ENCODE measurements at regions not wholly inside any gene's neighbourhood (a gene's known extent, or its start where the extent isn't known, plus 50 kb on each side); places are given as distances from the start of the nearest gene placed in this dataset.

- ChIA-PET POLR2A (no interaction called here), CTCF (no interaction called here)
- Histone ChIP-seq H3K27ac (ENCODE audit: insufficient read depth in 1 of 2, low read depth in 1 of 2, low read length in 2 of 2, poor library complexity in 1 of 2, severe bottlenecking in 2 of 2) (no peak overlapping the region), H3K4me3 (ENCODE audit: control insufficient read depth in 1 of 7, extremely low read depth in 1 of 7, insufficient read depth in 4 of 7, low read depth in 2 of 7, low read length in 6 of 7) (no peak overlapping the region), H3K36me3 (ENCODE audit: control insufficient read depth in 4 of 4, insufficient read depth in 4 of 4, low read length in 3 of 4) (no peaks in the 10 kb centered on the region), H3K27me3 (replicated peaks in 2 of 5; ENCODE audit: control insufficient read depth in 4 of 5, insufficient read depth in 5 of 5, low read length in 4 of 5) (no peaks in the 10 kb centered on the region), H3K9me3 (ENCODE audit: control extremely low read depth in 1 of 5, control insufficient read depth in 4 of 5, insufficient read depth in 2 of 5, low read depth in 1 of 5, low read length in 4 of 5) (peaks cover 4 to 20% (median 15%) of the 10 kb centered on the region in 5 experiments), H3K4me1 (ENCODE audit: control extremely low read depth in 1 of 4, control insufficient read depth in 4 of 4, insufficient read depth in 4 of 4, low read length in 3 of 4) (no peaks in the 10 kb centered on the region)
- DNase-seq, result no peak
Measured at GRCh38 chr16:25311950-25312349, 54.3 kb upstream of the ZKSCAN2 start.

- Histone ChIP-seq H3K4me3 (ENCODE audit: control insufficient read depth in 1 of 7, extremely low read depth in 1 of 7, insufficient read depth in 4 of 7, low read depth in 2 of 7, low read length in 6 of 7) (no peak overlapping the region), H3K27me3 (replicated peaks in 2 of 5; ENCODE audit: control insufficient read depth in 4 of 5, insufficient read depth in 5 of 5, low read length in 4 of 5) (no peaks in the 10 kb centered on the region), H3K9me3 (ENCODE audit: control extremely low read depth in 1 of 5, control insufficient read depth in 4 of 5, insufficient read depth in 2 of 5, low read depth in 1 of 5, low read length in 4 of 5) (peaks cover 4 to 20% (median 15%) of the 10 kb centered on the region in 5 experiments), H3K4me1 (ENCODE audit: control extremely low read depth in 1 of 4, control insufficient read depth in 4 of 4, insufficient read depth in 4 of 4, low read length in 3 of 4) (no peaks in the 10 kb centered on the region), H3K36me3 (ENCODE audit: control insufficient read depth in 4 of 4, insufficient read depth in 4 of 4, low read length in 3 of 4) (no peaks in the 10 kb centered on the region), H3K27ac (ENCODE audit: insufficient read depth in 1 of 2, low read depth in 1 of 2, low read length in 2 of 2, poor library complexity in 1 of 2, severe bottlenecking in 2 of 2) (no peak overlapping the region)
- no CpG with 5 or more reads among the region's 2 CpGs for WGBS (ENCODE audit: insufficient coverage)
- POLR2A ChIA-PET, result no interaction called here
- CTCF ChIA-PET, result no interaction called here
- DNase-seq, result no peak
Measured at GRCh38 chr16:25311039-25311438, 53.4 kb upstream of the ZKSCAN2 start.
